ENCODE measurements at regions not wholly inside any gene's neighbourhood (a gene's known extent, or its start where the extent isn't known, plus 50 kb on each side); places are given as distances from the start of the nearest gene placed in this dataset.

DNA sequence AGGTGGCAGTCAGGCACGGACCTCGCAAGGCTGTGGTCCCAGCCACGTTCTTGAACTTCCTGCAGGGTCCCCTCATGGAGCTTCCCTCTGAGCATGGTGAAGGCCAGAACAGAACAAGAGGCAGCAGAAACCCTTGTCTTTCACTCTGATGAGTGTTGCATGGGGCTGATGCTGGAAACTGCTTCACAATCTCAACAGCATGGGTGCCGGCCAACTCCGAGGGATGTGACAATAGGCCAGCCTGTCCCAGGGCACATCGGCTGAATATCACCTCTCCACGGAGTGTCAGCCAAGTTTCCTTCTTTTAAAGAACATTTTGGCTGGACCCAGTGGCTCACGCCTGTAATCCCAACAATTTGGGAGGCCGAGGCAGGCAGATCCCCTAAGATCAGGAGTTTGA is 173.9 kb downstream of the FOXO1 start:
- no peak for DNase-seq (ENCODE audit: extremely low read depth, low read depth)

DNA sequence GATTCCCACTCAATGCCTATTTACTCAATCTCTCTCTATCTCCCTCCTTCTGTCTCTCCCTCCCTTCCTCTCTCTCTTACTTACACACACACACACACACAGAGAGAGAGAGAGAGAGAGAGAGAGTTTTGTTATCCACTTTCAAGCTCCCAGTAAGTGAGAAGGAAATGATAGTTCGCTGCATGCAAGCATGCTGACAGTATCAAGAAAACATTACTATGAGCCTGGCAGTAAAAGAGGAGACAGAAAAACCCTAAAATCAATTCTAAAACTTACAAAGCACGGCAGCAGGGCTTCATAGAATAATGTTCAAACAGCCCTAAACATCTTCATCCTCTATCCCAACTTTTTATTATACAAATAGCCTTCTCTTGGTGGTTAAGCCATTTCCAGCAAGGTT is 171.9 kb downstream of the FOXO1 start:
- no peak for DNase-seq (ENCODE audit: extremely low read depth, low read depth)
- TF ChIP-seq, protein P1, sequence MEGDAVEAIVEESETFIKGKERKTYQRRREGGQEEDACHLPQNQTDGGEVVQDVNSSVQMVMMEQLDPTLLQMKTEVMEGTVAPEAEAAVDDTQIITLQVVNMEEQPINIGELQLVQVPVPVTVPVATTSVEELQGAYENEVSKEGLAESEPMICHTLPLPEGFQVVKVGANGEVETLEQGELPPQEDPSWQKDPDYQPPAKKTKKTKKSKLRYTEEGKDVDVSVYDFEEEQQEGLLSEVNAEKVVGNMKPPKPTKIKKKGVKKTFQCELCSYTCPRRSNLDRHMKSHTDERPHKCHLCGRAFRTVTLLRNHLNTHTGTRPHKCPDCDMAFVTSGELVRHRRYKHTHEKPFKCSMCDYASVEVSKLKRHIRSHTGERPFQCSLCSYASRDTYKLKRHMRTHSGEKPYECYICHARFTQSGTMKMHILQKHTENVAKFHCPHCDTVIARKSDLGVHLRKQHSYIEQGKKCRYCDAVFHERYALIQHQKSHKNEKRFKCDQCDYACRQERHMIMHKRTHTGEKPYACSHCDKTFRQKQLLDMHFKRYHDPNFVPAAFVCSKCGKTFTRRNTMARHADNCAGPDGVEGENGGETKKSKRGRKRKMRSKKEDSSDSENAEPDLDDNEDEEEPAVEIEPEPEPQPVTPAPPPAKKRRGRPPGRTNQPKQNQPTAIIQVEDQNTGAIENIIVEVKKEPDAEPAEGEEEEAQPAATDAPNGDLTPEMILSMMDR (IDR thresholded peaks at IDR 0.05; ENCODE audit: low read depth, low read length): no peak

More for the DNA sequence above, 173.9 kb downstream of the FOXO1 start:
- TF ChIP-seq, protein P1 (IDR thresholded peaks at IDR 0.05; ENCODE audit: low read depth, low read length): no peak

DNA sequence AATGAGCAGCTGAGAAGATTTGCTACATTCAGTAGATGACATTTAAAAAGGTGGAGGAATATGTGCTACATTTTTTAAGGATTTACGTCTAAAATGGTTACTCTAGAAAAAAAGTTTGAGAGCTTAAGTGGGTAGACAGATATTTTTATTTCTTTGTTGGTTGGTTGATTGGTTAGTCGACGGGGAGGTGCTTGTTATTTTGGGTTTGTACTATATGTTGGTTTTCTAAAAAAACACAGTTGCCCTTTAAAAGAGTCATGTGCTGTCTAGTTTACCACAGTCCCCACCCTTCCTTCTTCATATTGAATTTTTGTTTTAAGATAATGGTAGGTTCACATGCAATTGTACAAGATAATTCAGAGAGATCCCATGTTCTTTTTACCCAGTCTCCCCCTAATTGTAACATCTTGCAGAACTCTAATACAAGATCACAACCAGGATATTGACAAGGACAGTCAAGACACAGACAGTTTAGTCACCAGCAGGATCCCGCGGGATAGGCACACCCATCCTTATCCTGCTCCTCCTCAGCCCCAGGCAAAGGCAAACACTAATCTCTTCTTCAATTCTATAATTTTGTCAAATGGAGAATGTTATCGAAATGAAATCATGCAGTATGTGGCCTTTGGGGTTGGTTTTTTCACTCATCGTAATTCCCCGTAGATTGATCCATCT is 171.4 kb downstream of the FOXO1 start:
- no peak for DNase-seq (ENCODE audit: extremely low read depth, low read depth)
- TF ChIP-seq, protein P1 (IDR thresholded peaks at IDR 0.05; ENCODE audit: low read depth, low read length): no peak

DNA sequence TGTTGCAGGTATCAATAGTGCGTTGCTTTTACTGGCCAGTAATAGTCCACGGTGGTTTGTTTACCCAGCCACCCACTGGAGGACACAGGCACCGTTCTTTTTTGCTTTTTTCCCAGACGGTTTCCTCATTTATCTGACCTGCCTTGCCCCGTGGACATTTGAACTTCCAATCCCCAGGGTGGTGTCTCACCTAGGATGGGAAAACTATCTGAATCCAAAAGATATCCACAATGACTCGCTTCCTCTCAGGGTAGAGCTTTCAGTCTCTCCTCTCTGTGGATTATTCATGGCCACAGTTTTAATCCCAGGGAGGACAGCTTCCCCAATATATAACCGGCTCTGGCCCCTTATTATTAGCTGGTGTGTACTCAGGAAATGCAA is 170.8 kb downstream of the FOXO1 start:
- DNase-seq (ENCODE audit: extremely low read depth, low read depth): no peak
- TF ChIP-seq, protein P1 (IDR thresholded peaks at IDR 0.05; ENCODE audit: low read depth, low read length): no peak

DNA sequence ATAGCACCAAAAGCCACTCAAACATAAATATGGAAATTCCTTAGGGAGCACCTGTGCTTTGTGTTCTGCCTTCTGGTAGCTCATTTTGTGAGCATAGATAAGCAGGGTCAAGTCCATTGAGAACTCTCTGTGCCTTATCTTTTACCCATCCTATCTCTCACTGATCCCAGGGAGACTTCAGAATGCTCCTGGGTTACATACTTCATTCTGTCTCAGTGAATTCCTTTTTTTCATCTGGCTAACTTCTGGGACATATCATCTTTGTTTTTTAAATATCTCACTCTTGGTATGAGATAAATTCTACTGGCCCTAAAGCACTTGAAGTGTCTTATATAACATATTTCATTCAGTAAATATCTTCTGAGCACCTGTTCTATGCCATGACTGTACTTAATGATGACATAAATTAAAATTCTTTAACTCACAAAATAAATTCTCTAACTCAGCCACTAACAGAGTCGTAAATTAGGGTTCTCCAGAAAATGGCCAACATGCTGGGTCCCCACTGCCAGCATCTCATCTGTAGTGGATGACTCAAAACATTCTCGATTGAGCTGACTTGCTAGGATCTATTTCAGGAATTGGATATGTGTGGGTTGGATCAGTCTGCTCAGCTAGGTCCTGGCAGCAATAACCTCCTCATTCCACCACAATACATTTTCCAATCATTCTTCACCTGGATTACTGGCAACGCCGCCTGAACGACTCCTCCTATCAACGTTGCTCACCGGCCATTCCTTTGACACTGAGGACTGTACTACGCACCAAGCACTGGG is 170.2 kb downstream of the FOXO1 start:
- TF ChIP-seq, protein P1 (IDR thresholded peaks at IDR 0.05; ENCODE audit: low read depth, low read length): no peak
- no peak for DNase-seq (ENCODE audit: extremely low read depth, low read depth)

DNA sequence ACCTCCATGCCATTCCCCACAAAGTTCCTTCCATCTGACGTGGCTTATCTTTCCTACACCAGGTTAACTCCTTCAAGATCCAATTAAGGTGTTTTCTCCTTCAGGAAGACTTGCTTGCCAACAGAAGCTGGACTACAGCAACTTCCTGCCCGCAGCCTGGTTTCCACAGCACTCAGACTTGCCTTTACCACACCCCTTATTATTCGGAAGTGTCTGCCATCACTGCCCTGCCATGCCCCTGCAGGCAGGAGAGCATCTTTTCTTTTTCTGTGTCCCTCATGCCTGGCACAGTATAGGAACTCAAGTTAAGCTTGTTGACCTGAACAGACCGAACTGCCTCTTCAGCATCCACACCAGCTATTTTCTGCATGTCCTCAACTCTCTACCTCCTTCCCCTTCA is 168.0 kb downstream of the FOXO1 start:
- TF ChIP-seq, protein P1 (IDR thresholded peaks at IDR 0.05; ENCODE audit: low read depth, low read length): no peak

DNA sequence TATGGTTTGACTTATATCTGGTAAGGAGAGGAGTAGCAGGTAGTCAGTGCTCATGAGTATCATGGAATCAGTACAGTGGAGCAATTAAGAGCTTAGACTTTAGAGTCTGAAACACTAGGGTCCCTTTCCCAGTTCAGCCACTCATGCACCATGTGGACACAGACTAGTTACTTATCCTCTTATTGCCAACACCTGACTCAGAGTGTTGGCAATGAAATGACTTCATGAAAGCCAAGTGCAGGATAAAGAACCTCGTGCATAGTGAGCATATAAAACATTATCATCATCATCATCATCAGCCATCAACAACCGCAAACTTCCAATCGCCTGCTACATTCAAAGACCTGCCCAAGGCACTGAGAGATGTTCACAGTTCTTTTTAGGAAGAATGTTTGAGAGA is 164.2 kb downstream of the FOXO1 start:
- TF ChIP-seq, protein P1 (IDR thresholded peaks at IDR 0.05; ENCODE audit: low read depth, low read length): no peak
- DNase-seq (ENCODE audit: extremely low read depth, low read depth): no peak

More for the DNA sequence above, 168.0 kb downstream of the FOXO1 start:
- no peak for DNase-seq (ENCODE audit: extremely low read depth, low read depth)
